Gastroesophageal sphincter (tissue), 4 donors: ENCODE measurements at regions not wholly inside any gene's neighbourhood (a gene's known extent, or its start where the extent isn't known, plus 50 kb on each side); places are given as distances from the start of the nearest gene placed in this dataset.

ENCODE experiments used
- ATAC-seq: fragments of 150-250 bp; one replicate; pipeline ENCODE4 v1.9.1; 2016; ENCODE audit warnings: mild to moderate bottlenecking, moderate library complexity
- H3K27ac ChIP-seq, 4 donors: fragments of 200-600 bp; sonication (generic) in 3 of 4; 1 replicate in 3 of 4; 2 replicates in 1 of 4; pipeline ENCODE4 v1.5.1; 2016 to 2019
- H3K27me3 ChIP-seq: fragments of 200-600 bp; sonication (generic); one replicate; pipeline ENCODE4 v1.5.1; 2019
- H3K36me3 ChIP-seq, 2 donors: fragments of 200-600 bp; sonication (generic); one replicate each; pipeline ENCODE4 v1.5.1; 2019; ENCODE audit warnings: control low read depth in 1 of 2
- H3K4me1 ChIP-seq, 3 donors: fragments of 200-600 bp; sonication (generic); 1 replicate in 2 of 3; 2 replicates in 1 of 3; pipeline ENCODE4 v1.5.1; 2016 to 2019; ENCODE audit warnings: control low read depth in 2 of 3
- H3K4me3 ChIP-seq, 2 donors: fragments of 200-600 bp; sonication (generic); one replicate each; pipeline ENCODE4 v1.5.1; 2019; ENCODE audit warnings: mild to moderate bottlenecking in 1 of 2, moderate library complexity in 1 of 2
- H3K9me3 ChIP-seq, 3 donors: fragments of 200-600 bp; sonication (generic); one replicate each; pipeline ENCODE4 v1.5.1; 2017 to 2019; ENCODE audit warnings: control low read depth in 2 of 3
- EP300 ChIP-seq: sonication (generic); formaldehyde crosslinking; IDR thresholded peaks from one replicate; pipeline ENCODE4 v1.6.1; 2017; ENCODE audit warnings: antibody characterized with exemption, mild to moderate bottlenecking
- POLR2A ChIP-seq, 2 donors: fragments of 450-650 bp; IDR thresholded peaks; one replicate each; pipeline ENCODE4 v1.6.1; 2017; ENCODE audit warnings: antibody characterized with exemption in 2 of 2, mild to moderate bottlenecking in 2 of 2, moderate library complexity in 1 of 2
- POLR2AphosphoS5 ChIP-seq: sonication (generic); formaldehyde crosslinking; IDR thresholded peaks from one replicate; pipeline ENCODE4 v1.6.1; 2017; ENCODE audit warnings: antibody characterized with exemption
- WGBS, 2 donors: methylation state at CpG; one replicate each; pipeline ENCODE4 v1.1.5; 2018; ENCODE audit warnings: low coverage in 1 of 2; 5-methylcytosine and 5-hydroxymethylcytosine counted together
- small RNA-seq, 4 donors: library from RNA; depleted of rRNA; stranded (forward); fragments of <200 nt; gene quantifications; one replicate each; pipeline ENCODE3, GENCODE V24; 2016
- TF ChIP-seq, protein P1 (sequence below), 4 experiments: fragments of 200-600 bp in 2 of 4; fragments of 450-650 bp in 2 of 4; sonication (generic) in 1 of 4; IDR thresholded peaks; one replicate each; pipeline ENCODE4 v1.5.1; 2017 to 2019; ENCODE audit warnings: antibody characterized with exemption in 4 of 4, mild to moderate bottlenecking in 2 of 4, moderate library complexity in 2 of 4

- WGBS, 2 donors, result no CpG with 5 or more reads among the region's 5 CpGs
- Histone ChIP-seq H3K9me3 (no peaks in the 10 kb centered on the region), H3K36me3 (no peaks in the 10 kb centered on the region), H3K27me3 (no peaks in the 10 kb centered on the region), H3K4me3 (no peak overlapping the region), H3K4me1 (peaks cover 0 to 86% (median 26%) of the 10 kb centered on the region in 3 donors), H3K27ac (peak overlapping the region in 3 of 4 donors; percentile 74 to 80 (median 78))
- ATAC-seq, result no peak
- TF ChIP-seq POLR2AphosphoS5, result no peak
- TF ChIP-seq, protein P1, sequence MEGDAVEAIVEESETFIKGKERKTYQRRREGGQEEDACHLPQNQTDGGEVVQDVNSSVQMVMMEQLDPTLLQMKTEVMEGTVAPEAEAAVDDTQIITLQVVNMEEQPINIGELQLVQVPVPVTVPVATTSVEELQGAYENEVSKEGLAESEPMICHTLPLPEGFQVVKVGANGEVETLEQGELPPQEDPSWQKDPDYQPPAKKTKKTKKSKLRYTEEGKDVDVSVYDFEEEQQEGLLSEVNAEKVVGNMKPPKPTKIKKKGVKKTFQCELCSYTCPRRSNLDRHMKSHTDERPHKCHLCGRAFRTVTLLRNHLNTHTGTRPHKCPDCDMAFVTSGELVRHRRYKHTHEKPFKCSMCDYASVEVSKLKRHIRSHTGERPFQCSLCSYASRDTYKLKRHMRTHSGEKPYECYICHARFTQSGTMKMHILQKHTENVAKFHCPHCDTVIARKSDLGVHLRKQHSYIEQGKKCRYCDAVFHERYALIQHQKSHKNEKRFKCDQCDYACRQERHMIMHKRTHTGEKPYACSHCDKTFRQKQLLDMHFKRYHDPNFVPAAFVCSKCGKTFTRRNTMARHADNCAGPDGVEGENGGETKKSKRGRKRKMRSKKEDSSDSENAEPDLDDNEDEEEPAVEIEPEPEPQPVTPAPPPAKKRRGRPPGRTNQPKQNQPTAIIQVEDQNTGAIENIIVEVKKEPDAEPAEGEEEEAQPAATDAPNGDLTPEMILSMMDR (IDR thresholded peaks at IDR 0.05), result no peak
- TF ChIP-seq EP300, result no peak
- TF ChIP-seq POLR2A (IDR thresholded peaks at IDR 0.05), result no peak
Observed at GRCh38 chr2:42844366-42844765, 52.0 kb upstream of the HAAO start.

DNA sequence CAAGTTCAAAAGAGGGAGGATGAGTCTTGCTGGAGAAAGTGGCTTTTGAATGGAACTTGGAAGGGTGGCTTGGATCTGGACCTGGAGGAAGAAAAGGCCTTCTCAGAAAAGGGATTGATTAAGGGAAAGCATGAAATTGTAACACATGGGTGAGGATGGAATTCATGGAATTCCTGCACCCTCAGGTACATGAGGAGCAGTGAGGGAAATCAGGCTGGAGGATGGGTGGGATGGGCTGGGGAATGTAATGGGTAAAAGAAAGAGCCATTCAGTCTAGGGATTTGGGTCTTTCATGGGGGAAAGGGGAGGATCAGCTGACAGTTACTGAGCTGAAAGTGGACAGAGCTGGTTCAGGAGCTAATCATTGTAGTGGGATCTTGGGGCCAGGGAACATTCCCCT lies 51.2 kb upstream of the HAAO start:
- TF ChIP-seq, protein P1 (IDR thresholded peaks at IDR 0.05), result no peak
- H3K4me3 ChIP-seq, result no peak overlapping the region
- no peaks in the 10 kb centered on the region for H3K27me3 ChIP-seq
- no peaks in the 10 kb centered on the region for H3K9me3 ChIP-seq
- no peaks in the 10 kb centered on the region for H3K36me3 ChIP-seq
- H3K4me1 ChIP-seq, result peaks cover 0 to 81% (median 26%) of the 10 kb centered on the region in 3 donors
- ATAC-seq, result no peak
- peak overlapping the region in 2 of 4 donors; percentile 16 to 80 for H3K27ac ChIP-seq

GRCh38 chr2:42843131-42843530 lies 50.7 kb upstream of the HAAO start:
- H3K36me3 ChIP-seq, result no peaks in the 10 kb centered on the region
- ATAC-seq, result no peak
- H3K27me3 ChIP-seq, result no peaks in the 10 kb centered on the region
- peaks cover 0 to 76% (median 26%) of the 10 kb centered on the region in 3 donors for H3K4me1 ChIP-seq
- WGBS, 2 donors, result 70 to 100% methylated on average over 1 to 2 of the region's 6 CpGs
- no peaks in the 10 kb centered on the region for H3K9me3 ChIP-seq
- H3K4me3 ChIP-seq, result no peak overlapping the region
- TF ChIP-seq, protein P1 (IDR thresholded peaks at IDR 0.05), result no peak
- TF ChIP-seq POLR2AphosphoS5 (no peak), EP300 (no peak), POLR2A (IDR thresholded peaks at IDR 0.05) (no peak)
- H3K27ac ChIP-seq, result peak overlapping the region in 1 of 4 donors; percentile 19

GRCh38 chr2:42842466-42842865 lies 50.1 kb upstream of the HAAO start:
- ATAC-seq, result no peak
- Histone ChIP-seq H3K4me3 (no peak overlapping the region), H3K27ac (peak overlapping the region in 1 of 4 donors; percentile 19), H3K36me3 (no peaks in the 10 kb centered on the region), H3K4me1 (peaks cover 0 to 69% (median 26%) of the 10 kb centered on the region in 3 donors), H3K27me3 (no peaks in the 10 kb centered on the region), H3K9me3 (no peaks in the 10 kb centered on the region)
- TF ChIP-seq, protein P1 (IDR thresholded peaks at IDR 0.05), result no peak
- no peak for TF ChIP-seq POLR2AphosphoS5
- no peak for TF ChIP-seq POLR2A (IDR thresholded peaks at IDR 0.05)
- TF ChIP-seq EP300, result no peak
- 63 to 85% methylated on average over 4 of the region's 4 CpGs for WGBS, 2 donors

Small RNAs in the stretch of these regions (small RNA-seq; reads per million reads assigned to genes)
- gene RNU6-242P, result 0 reads per million in 4 donors
